Mucosa of descending colon (tissue), 3 donors: ENCODE measurements at regions not wholly inside any gene's neighbourhood (a gene's known extent, or its start where the extent isn't known, plus 50 kb on each side); places are given as distances from the start of the nearest gene placed in this dataset.

ENCODE experiments used
- ATAC-seq: fragments of 200-7000 bp; cut with Tn5 transposase; one replicate; pipeline ENCODE4 v1.9.1; 2020; ENCODE audit warnings: mild to moderate bottlenecking, moderate library complexity
- DNase-seq, 3 donors: peaks; one replicate each; pipeline ENCODE4 v3.0.0-alpha.2; 2020
- H3K36me3 ChIP-seq: fragments of 200-600 bp; one replicate; pipeline ENCODE4 v1.8.0; 2021; ENCODE audit warnings: low read depth, mild to moderate bottlenecking
- H3K4me1 ChIP-seq: fragments of 200-600 bp; one replicate; pipeline ENCODE4 v1.8.0; 2021; ENCODE audit warnings: low read depth, mild to moderate bottlenecking
- H3K4me3 ChIP-seq: fragments of 200-600 bp; one replicate; pipeline ENCODE4 v1.8.0; 2021; ENCODE audit warnings: mild to moderate bottlenecking
- H3K9me3 ChIP-seq: fragments of 200-600 bp; one replicate; pipeline ENCODE4 v1.8.0; 2021; ENCODE audit warnings: mild to moderate bottlenecking
- intact Hi-C, 2 donors: fragments of 100-400 bp; cut with DNase I in 1 of 2; cut with micrococcal nuclease in 1 of 2; formaldehyde crosslinking; loops; one replicate each; pipeline versions ENCODE4 v1.11.0 to v1.11.1; 2022; cut with DNase I, micrococcal nuclease
- TF ChIP-seq, protein P1 (sequence below): fragments of 200-600 bp; IDR thresholded peaks from one replicate; pipeline ENCODE4 v1.8.0; 2022; ENCODE audit warnings: antibody characterized with exemption, mild to moderate bottlenecking
- donor health status: DM: no; HTN: no; CAD: no; lungs with moderate emphysema.
- donor health status: DM: no; HTN: no; CAD: no.
- donor health status: DM: no; HTN: yes; CAD: no.

DNA sequence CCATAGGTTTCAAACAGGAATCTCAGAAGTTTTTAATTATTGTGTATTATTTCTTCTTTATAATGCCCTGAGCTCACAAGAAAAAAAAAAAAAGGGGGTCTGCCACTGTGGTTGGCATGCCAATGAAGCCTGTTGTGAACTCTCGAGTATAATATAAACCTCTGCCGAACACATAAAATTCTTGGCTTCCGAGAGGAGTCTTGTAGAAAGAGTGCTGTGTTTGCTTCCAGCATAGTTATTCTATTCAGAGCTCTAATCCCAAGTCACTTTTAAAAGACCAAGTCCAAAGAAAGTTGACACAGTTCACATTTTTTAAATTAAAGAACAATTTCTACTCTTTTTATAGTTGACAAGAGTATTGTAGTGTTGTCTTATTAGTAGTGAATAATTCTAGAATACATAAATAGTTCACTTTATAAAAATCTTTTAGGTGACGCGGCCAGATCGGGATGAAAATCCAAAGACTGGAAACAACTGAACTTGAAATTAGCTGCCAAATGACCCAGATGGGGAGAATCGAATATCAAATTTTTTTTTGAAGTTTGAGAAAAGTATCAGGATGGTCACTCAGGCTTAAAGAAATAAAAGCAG is 293.2 kb downstream of the DUSP10 start:
- ATAC-seq = no peak
- DNase-seq = no peak
- Histone ChIP-seq H3K4me1 (no peaks in the 10 kb centered on the region), H3K9me3 (no peaks in the 10 kb centered on the region), H3K4me3 (no peak overlapping the region), H3K36me3 (no peaks in the 10 kb centered on the region)
- intact Hi-C loops = no loop called here
- TF ChIP-seq, protein P1, sequence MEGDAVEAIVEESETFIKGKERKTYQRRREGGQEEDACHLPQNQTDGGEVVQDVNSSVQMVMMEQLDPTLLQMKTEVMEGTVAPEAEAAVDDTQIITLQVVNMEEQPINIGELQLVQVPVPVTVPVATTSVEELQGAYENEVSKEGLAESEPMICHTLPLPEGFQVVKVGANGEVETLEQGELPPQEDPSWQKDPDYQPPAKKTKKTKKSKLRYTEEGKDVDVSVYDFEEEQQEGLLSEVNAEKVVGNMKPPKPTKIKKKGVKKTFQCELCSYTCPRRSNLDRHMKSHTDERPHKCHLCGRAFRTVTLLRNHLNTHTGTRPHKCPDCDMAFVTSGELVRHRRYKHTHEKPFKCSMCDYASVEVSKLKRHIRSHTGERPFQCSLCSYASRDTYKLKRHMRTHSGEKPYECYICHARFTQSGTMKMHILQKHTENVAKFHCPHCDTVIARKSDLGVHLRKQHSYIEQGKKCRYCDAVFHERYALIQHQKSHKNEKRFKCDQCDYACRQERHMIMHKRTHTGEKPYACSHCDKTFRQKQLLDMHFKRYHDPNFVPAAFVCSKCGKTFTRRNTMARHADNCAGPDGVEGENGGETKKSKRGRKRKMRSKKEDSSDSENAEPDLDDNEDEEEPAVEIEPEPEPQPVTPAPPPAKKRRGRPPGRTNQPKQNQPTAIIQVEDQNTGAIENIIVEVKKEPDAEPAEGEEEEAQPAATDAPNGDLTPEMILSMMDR = no peak

GRCh38 chr1:221449194-221449593 is 292.7 kb downstream of the DUSP10 start:
- intact Hi-C loops = no loop called here
- H3K4me1 ChIP-seq = no peaks in the 10 kb centered on the region
- no peaks in the 10 kb centered on the region for H3K36me3 ChIP-seq
- DNase-seq (no peak), ATAC-seq (no peak)
- H3K4me3 ChIP-seq = no peak overlapping the region
- TF ChIP-seq, protein P1 = no peak
- H3K9me3 ChIP-seq = no peaks in the 10 kb centered on the region

DNA sequence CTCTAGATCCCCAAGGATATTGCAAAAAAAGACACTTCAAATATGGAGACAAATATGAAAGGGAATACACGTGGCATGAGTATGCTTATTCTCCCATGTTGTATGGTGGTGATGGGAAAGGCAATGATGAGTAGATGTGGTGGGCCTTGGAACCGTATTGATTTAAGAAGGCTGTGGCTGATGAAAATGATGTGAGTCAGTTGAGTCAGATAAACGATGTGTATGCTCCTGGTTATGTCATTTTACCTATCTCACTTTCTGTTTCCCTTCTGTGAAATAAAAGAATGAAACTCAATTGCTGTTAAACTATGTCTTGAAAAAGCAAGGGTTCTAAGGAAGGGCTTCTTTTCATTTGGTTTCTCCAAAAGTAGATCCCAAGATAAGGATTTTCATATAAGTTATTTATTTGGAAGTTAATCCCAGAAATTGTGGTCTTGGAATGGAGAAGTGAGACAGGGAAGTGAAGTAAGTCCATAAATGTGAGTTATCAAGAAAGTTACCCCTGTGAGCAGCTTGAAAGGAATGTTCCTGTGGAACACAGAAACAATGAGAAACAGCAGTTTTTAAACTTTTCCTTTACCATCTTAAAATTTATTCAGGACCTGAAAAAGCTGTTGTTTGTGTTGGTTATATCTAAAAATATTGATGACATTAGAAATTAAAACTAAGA is 292.0 kb downstream of the DUSP10 start:
- H3K4me1 ChIP-seq = no peaks in the 10 kb centered on the region
- H3K36me3 ChIP-seq = no peaks in the 10 kb centered on the region
- H3K9me3 ChIP-seq = no peaks in the 10 kb centered on the region
- intact Hi-C loops = no loop called here
- TF ChIP-seq, protein P1 = no peak
- ATAC-seq (no peak), DNase-seq (no peak)
- no peak overlapping the region for H3K4me3 ChIP-seq

DNA sequence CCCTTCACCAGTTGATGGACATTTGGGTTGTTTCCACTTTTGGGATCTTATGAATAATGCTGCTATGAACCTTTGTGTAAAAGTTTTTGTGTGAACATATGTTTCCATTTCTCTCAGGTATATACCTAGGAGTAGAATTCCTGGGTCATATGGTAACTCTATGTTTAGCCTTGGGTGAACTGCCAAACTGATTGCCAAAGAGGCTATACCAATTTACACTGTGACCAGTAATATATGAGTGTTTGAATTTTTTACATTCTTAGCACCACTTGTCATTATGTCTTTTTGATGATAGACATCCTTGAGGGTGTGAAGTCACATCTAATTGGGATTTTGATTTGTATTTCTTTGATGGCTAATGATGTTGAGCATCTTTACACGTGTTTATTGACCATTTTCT is 290.1 kb downstream of the DUSP10 start:
- no peaks in the 10 kb centered on the region for H3K4me1 ChIP-seq
- no peaks in the 10 kb centered on the region for H3K36me3 ChIP-seq
- no peak overlapping the region for H3K4me3 ChIP-seq
- TF ChIP-seq, protein P1 = no peak
- ATAC-seq = no peak
- H3K9me3 ChIP-seq = no peaks in the 10 kb centered on the region
- DNase-seq = no peak
- intact Hi-C loops = no loop called here

DNA sequence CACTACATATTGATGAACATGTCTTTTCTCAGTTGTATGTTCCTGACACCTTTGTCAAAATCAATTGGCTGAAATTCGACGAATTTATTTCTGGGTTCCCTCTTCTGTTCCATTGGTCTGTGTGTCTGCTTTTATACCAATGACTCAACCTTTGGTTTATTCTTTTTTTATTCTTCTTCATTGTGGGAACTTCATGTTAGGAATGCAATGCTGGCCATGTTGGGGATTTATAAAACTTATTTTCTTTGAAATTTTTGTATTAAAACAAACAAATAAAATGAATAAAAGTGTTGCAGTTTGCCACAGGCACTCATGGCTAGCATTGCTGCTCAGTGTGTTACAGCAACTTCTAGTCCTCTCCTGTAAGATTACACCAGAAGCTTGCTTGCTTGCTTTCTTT is 287.8 kb downstream of the DUSP10 start:
- ATAC-seq (no peak), DNase-seq (no peak)
- no peaks in the 10 kb centered on the region for H3K9me3 ChIP-seq
- intact Hi-C loops = no loop called here
- H3K4me3 ChIP-seq = no peak overlapping the region
- TF ChIP-seq, protein P1 = no peak
- H3K36me3 ChIP-seq = no peaks in the 10 kb centered on the region
- H3K4me1 ChIP-seq = no peaks in the 10 kb centered on the region

- TF ChIP-seq, protein P1 = no peak
Observed at GRCh38 chr1:221456918-221457317, 285.0 kb downstream of the DUSP10 start.

More at GRCh38 chr1:221456918-221457317, 285.0 kb downstream of the DUSP10 start:
- intact Hi-C loops = no loop called here
- no peak for DNase-seq
- H3K4me3 ChIP-seq = no peak overlapping the region
- H3K4me1 ChIP-seq = no peaks in the 10 kb centered on the region
- no peak for ATAC-seq
- H3K9me3 ChIP-seq = no peaks in the 10 kb centered on the region
- no peaks in the 10 kb centered on the region for H3K36me3 ChIP-seq
